GM12878 (cell line): ENCODE measurements at regions not wholly inside any gene's neighbourhood (a gene's known extent, or its start where the extent isn't known, plus 50 kb on each side); places are given as distances from the start of the nearest gene placed in this dataset.

Experiments used
- ATAC-seq: fragments of 200-7000 bp; cut with Tn5 transposase; 3 replicates; pipeline ENCODE4 v1.9.1; 2020; ENCODE audit warnings: mild to moderate bottlenecking, moderate library complexity
- BruUV-seq: library from RNA; stranded (reverse); fragments of 400-500 nt; replicated peaks from 2 replicates; lab custom pipeline; 2021; lab: Mats Ljungman, UMichigan
- CTCF ChIA-PET: fragments of 300-600 bp; sonication (Branson Sonifier 250); formaldehyde crosslinking; extraction: SDS; loops from one replicate; lab custom pipeline; 2021; ENCODE audit warnings: inconsistent platforms; lab: Yijun Ruan, JAX
- POLR2A ChIA-PET: fragments of 350-600 bp; formaldehyde crosslinking; extraction: SDS; loops from one replicate; lab custom pipeline; 2021; ENCODE audit warnings: inconsistent platforms; lab: Charles Lee
- RAD21 ChIA-PET: fragments of 300-600 bp; sonication (Branson Sonifier 250); formaldehyde crosslinking; loops from one replicate; lab custom pipeline; 2023; ENCODE audit warnings: antibody characterized with exemption; ENCODE audit not compliant: unreplicated experiment; lab: Charles Lee
- SMC1A ChIA-PET: fragments of 300-600 bp; sonication (Branson Sonifier 250); formaldehyde crosslinking; loops from one replicate; lab custom pipeline; 2023; ENCODE audit not compliant: unreplicated experiment, uncharacterized antibody; lab: Charles Lee
- DNase-seq: peaks from one replicate; pipeline ENCODE4 v3.0.0-alpha.2; 2011; ENCODE audit warnings: low read depth, low spot score
- FAIRE-seq: peaks from 3 replicates; lab custom pipeline; 2011; peaks lifted over from hg19 to GRCh38; lab: Jason Lieb, UNC
- H2AFZ ChIP-seq: 2 replicates; pipeline ENCODE4 v1.6.0; 2011; ENCODE audit warnings: low read depth, low read length, control low read depth; ENCODE audit not compliant: control insufficient read depth
- H3K27ac ChIP-seq: 2 replicates; pipeline ENCODE4 v1.5.1; 2011; ENCODE audit warnings: control low read depth; ENCODE audit not compliant: control insufficient read depth, insufficient read depth
- H3K27me3 ChIP-seq, 2 experiments: replicated peaks in 1 of 2; 2 replicates each; pipeline versions ENCODE4 v1.6.0 to v1.6.1; 2011; ENCODE audit warnings: low read length in 1 of 2; ENCODE audit not compliant: control insufficient read depth in 2 of 2, insufficient read depth in 2 of 2
- H3K36me3 ChIP-seq, 2 experiments: 2 replicates each; pipeline ENCODE4 v1.5.1; 2011; ENCODE audit warnings: low read length in 1 of 2; ENCODE audit not compliant: control insufficient read depth in 2 of 2, insufficient read depth in 2 of 2
- H3K4me1 ChIP-seq: 2 replicates; pipeline ENCODE4 v1.6.1; 2011; ENCODE audit warnings: mild to moderate bottlenecking, low read length, moderate library complexity, mixed read lengths; ENCODE audit not compliant: control insufficient read depth, insufficient read depth
- H3K4me2 ChIP-seq: 2 replicates; pipeline ENCODE4 v1.6.0; 2011; ENCODE audit warnings: control low read depth; ENCODE audit not compliant: control insufficient read depth, insufficient read depth
- H3K4me3 ChIP-seq: fragments of 200-600 bp; sonication (generic); 2 replicates; pipeline ENCODE4 v1.5.1; 2016
- H3K79me2 ChIP-seq: 2 replicates; pipeline ENCODE4 v1.6.0; 2011; ENCODE audit warnings: low read length; ENCODE audit not compliant: control insufficient read depth, insufficient read depth
- H3K9ac ChIP-seq: 2 replicates; pipeline ENCODE4 v1.8.0; 2011; ENCODE audit warnings: low read length, control low read depth, mixed read lengths; ENCODE audit not compliant: control insufficient read depth, insufficient read depth
- H3K9me3 ChIP-seq: replicated peaks from 3 replicates; pipeline ENCODE4 v1.5.1; 2011; ENCODE audit warnings: mild to moderate bottlenecking, low read length; ENCODE audit not compliant: control insufficient read depth, insufficient read depth
- H4K20me1 ChIP-seq: 2 replicates; pipeline ENCODE4 v1.6.0; 2011; ENCODE audit not compliant: control insufficient read depth, insufficient read depth
- CEBPZ ChIP-seq: fragments of 150-350 bp; IDR thresholded peaks from 2 replicates; pipeline ENCODE4 v1.6.1; 2016; ENCODE audit warnings: low read depth, low read length
- CHD4 ChIP-seq: fragments of 200-600 bp; sonication (generic); IDR thresholded peaks from 2 replicates; pipeline ENCODE4 v1.6.1; 2016; ENCODE audit warnings: mild to moderate bottlenecking
- DPF2 ChIP-seq: fragments of 450-650 bp; IDR thresholded peaks from 2 replicates; pipeline ENCODE4 v1.6.1; 2017; ENCODE audit warnings: mild to moderate bottlenecking
- ETV6 ChIP-seq, 2 experiments: fragments of 450-650 bp in 1 of 2; IDR thresholded peaks in 1 of 2; conservative IDR thresholded peaks in 1 of 2; 2 replicates each; pipeline ENCODE4 v1.6.1; 2014; ENCODE audit warnings: antibody characterized with exemption in 1 of 2, borderline replicate concordance in 1 of 2, low read depth in 1 of 2, mild to moderate bottlenecking in 1 of 2, moderate library complexity in 1 of 2
- NBN ChIP-seq: fragments of 450-650 bp; IDR thresholded peaks from 2 replicates; pipeline ENCODE4 v1.6.1; 2016
- NFYB ChIP-seq: IDR thresholded peaks from 2 replicates; pipeline ENCODE4 v1.6.1; 2011; ENCODE audit warnings: low read depth, mild to moderate bottlenecking, low read length, improper control_type of control experiment, moderate library complexity; ENCODE audit not compliant: insufficient read depth
- PAX5 ChIP-seq: IDR thresholded peaks from 2 replicates; pipeline ENCODE4 v1.6.1; 2011; ENCODE audit warnings: low read depth, low read length, borderline replicate concordance
- PML ChIP-seq: IDR thresholded peaks from 2 replicates; pipeline ENCODE4 v1.6.1; 2012; ENCODE audit warnings: low read length, inconsistent platforms
- PRDM15 ChIP-seq: fragments of 450-650 bp; formaldehyde crosslinking; IDR thresholded peaks from 2 replicates; pipeline ENCODE4 v1.4.0; 2020; ENCODE audit warnings: mild to moderate bottlenecking, moderate library complexity
- RELB ChIP-seq: fragments of 450-650 bp; IDR thresholded peaks from 2 replicates; pipeline ENCODE4 v1.6.1; 2017; ENCODE audit warnings: low read depth, mild to moderate bottlenecking, moderate library complexity
- TARDBP ChIP-seq: IDR thresholded peaks from 2 replicates; pipeline ENCODE4 v1.6.1; 2016; ENCODE audit warnings: borderline replicate concordance
- TCF3 ChIP-seq: IDR thresholded peaks from 2 replicates; pipeline ENCODE4 v1.6.1; 2012; ENCODE audit warnings: low read depth, mild to moderate bottlenecking, low read length, borderline replicate concordance; ENCODE audit not compliant: insufficient read depth
- WRNIP1 ChIP-seq: IDR thresholded peaks from 2 replicates; pipeline ENCODE4 v1.6.1; 2011; ENCODE audit warnings: low read depth, low read length, improper control_type of control experiment, borderline replicate concordance
- WGBS: methylation state at CpG from one replicate; pipeline ENCODE4 v1.1.6; 2016; ENCODE audit warnings: low lambda C conversion rate; ENCODE audit not compliant: insufficient replicate concordance, insufficient coverage; ENCODE audit errors: missing lambda C conversion rate; 5-methylcytosine and 5-hydroxymethylcytosine counted together
- in situ Hi-C: fragments of 300-500 bp; cut with MboI; formaldehyde crosslinking; loops from 9 replicates; pipeline ENCODE4 v1.14.3; 2018; ENCODE audit warnings: mixed read lengths
- intact Hi-C: fragments of 100-400 bp; cut with micrococcal nuclease; formaldehyde crosslinking; loops from one replicate; pipeline ENCODE4 v1.14.2; 2022; ENCODE audit not compliant: unreplicated experiment
- TF ChIP-seq, protein P1 (sequence below): fragments of 450-650 bp; IDR thresholded peaks from 2 replicates; pipeline ENCODE4 v1.6.1; 2014; ENCODE audit warnings: mild to moderate bottlenecking

- no peak overlapping the region for H3K4me2 ChIP-seq
- intact Hi-C loops, result no loop called here
- no peak for TF ChIP-seq TARDBP
- no peak for TF ChIP-seq ETV6 (conservative IDR thresholded peaks at IDR 0.05 in 1 of 2, IDR thresholded peaks at IDR 0.05 in 1 of 2; ENCODE audit: borderline replicate concordance in 1 of 2, low read depth in 1 of 2)
- no peak for TF ChIP-seq CHD4
- TF ChIP-seq NBN, result no peak
- TF ChIP-seq PRDM15 (CRISPR knock-in tag), result no peak
- TF ChIP-seq PAX5, result no peak
- no peak for TF ChIP-seq RELB
- no peak for TF ChIP-seq DPF2
- no peak for TF ChIP-seq NFYB
- TF ChIP-seq TCF3, result no peak
- no peak for TF ChIP-seq CEBPZ
- TF ChIP-seq WRNIP1, result no peak
- TF ChIP-seq, protein P1, sequence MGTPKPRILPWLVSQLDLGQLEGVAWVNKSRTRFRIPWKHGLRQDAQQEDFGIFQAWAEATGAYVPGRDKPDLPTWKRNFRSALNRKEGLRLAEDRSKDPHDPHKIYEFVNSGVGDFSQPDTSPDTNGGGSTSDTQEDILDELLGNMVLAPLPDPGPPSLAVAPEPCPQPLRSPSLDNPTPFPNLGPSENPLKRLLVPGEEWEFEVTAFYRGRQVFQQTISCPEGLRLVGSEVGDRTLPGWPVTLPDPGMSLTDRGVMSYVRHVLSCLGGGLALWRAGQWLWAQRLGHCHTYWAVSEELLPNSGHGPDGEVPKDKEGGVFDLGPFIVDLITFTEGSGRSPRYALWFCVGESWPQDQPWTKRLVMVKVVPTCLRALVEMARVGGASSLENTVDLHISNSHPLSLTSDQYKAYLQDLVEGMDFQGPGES, result no peak
- no peak for TF ChIP-seq PML
Observed at GRCh38 chr9:79489261-79490000, 82.3 kb upstream of the TLE4 start.

More at GRCh38 chr9:79489261-79490000, 82.3 kb upstream of the TLE4 start:
- Histone ChIP-seq H3K27ac (no peak overlapping the region), H3K9ac (no peak overlapping the region), H3K4me1 (no peaks in the 10 kb centered on the region), H3K36me3 (no peaks in the 10 kb centered on the region), H3K9me3 (no peaks in the 10 kb centered on the region), H4K20me1 (no peaks in the 10 kb centered on the region), H3K4me3 (no peak overlapping the region), H3K27me3 (no peaks in the 10 kb centered on the region), H3K79me2 (no peaks in the 10 kb centered on the region), H2AFZ (no peak overlapping the region)
- BruUV-seq, result no TSS peak
- DNase-seq, result no peak
- POLR2A ChIA-PET, result no interaction called here
- FAIRE-seq, result no peak
- in situ Hi-C loops, result no loop called here
- SMC1A ChIA-PET, result interaction anchor here (1.1 kb wide), 1 partner anchor 9 kb away, joined by 4 read pairs; no protein-coding TSS in a partner anchor
- RAD21 ChIA-PET, result no interaction called here
- WGBS, result 34% methylated on average over 6 of the region's 6 CpGs
- CTCF ChIA-PET, result interaction anchor here (1.0 kb wide), 1 partner anchor 23 kb away, joined by 3 read pairs; no protein-coding TSS in a partner anchor
- no peak for ATAC-seq
